HCT116 (cell line): ENCODE measurements at regions not wholly inside any gene's neighbourhood (a gene's known extent, or its start where the extent isn't known, plus 50 kb on each side); places are given as distances from the start of the nearest gene placed in this dataset.

Experiments
- EZH2 ChIP-seq: fragments of 200-600 bp; sonication (generic); IDR thresholded peaks from 2 replicates; pipeline ENCODE4 v1.6.1; 2017; ENCODE audit warnings: antibody characterized with exemption, mixed run types
- EZH2phosphoT487 ChIP-seq: fragments of 200-600 bp; IDR thresholded peaks from 2 replicates; pipeline ENCODE4 v1.6.1; 2018; ENCODE audit warnings: antibody characterized with exemption, borderline replicate concordance
- MAX ChIP-seq: IDR thresholded peaks from 2 replicates; pipeline ENCODE4 v1.6.1; 2012
- POLR2A ChIP-seq: IDR thresholded peaks from 2 replicates; pipeline ENCODE4 v1.7.0; 2011; ENCODE audit warnings: borderline replicate concordance; ENCODE audit not compliant: insufficient read depth, insufficient read length; ENCODE audit errors: extremely low read depth
- POLR2AphosphoS5 ChIP-seq: IDR thresholded peaks from 2 replicates; pipeline ENCODE4 v1.6.1; 2011; ENCODE audit warnings: mild to moderate bottlenecking, low read depth, low read length, moderate library complexity
- RAD21 ChIP-seq: IDR thresholded peaks from 2 replicates; pipeline ENCODE4 v1.6.1; 2012; ENCODE audit warnings: low read depth, mild to moderate bottlenecking
- YY1 ChIP-seq: IDR thresholded peaks from 2 replicates; pipeline ENCODE4 v1.6.1; 2011; ENCODE audit warnings: low read length, low read depth, moderate library complexity, mild to moderate bottlenecking; ENCODE audit not compliant: insufficient replicate concordance; ENCODE audit errors: extremely low read depth
- ZFX ChIP-seq: fragments of 450-650 bp; IDR thresholded peaks from 2 replicates; pipeline ENCODE4 v1.6.1; 2017
- ZNF274 ChIP-seq: fragments of 200-500 bp; sonication (Bioruptor generic); IDR thresholded peaks from 2 replicates; pipeline ENCODE4 v1.6.1; 2014; ENCODE audit warnings: mild to moderate bottlenecking, low read depth, low read length, inconsistent platforms
- TF ChIP-seq, protein P1 (sequence below), 3 experiments: fragments of 200-600 bp in 1 of 3; sonication (generic) in 1 of 3; IDR thresholded peaks in 2 of 3; conservative IDR thresholded peaks in 1 of 3; 2 replicates each; pipeline ENCODE4 v1.5.1; 2012 to 2017; ENCODE audit warnings: low read depth in 2 of 3, low read length in 2 of 3, antibody characterized with exemption in 1 of 3, borderline replicate concordance in 1 of 3, control low read depth in 1 of 3, mild to moderate bottlenecking in 1 of 3, mixed read lengths in 1 of 3, mixed run types in 1 of 3, moderate library complexity in 1 of 3; ENCODE audit not compliant: insufficient read depth in 1 of 3
- TF ChIP-seq, protein P2 (sequence below): IDR thresholded peaks from 2 replicates; pipeline ENCODE4 v1.6.1; 2012
- TF ChIP-seq, protein P3 (sequence below): IDR thresholded peaks from 2 replicates; pipeline ENCODE4 v1.6.1; 2011; ENCODE audit warnings: mild to moderate bottlenecking, low read length, moderate library complexity; ENCODE audit not compliant: insufficient replicate concordance; ENCODE audit errors: extremely low read depth

- TF ChIP-seq, protein P1, sequence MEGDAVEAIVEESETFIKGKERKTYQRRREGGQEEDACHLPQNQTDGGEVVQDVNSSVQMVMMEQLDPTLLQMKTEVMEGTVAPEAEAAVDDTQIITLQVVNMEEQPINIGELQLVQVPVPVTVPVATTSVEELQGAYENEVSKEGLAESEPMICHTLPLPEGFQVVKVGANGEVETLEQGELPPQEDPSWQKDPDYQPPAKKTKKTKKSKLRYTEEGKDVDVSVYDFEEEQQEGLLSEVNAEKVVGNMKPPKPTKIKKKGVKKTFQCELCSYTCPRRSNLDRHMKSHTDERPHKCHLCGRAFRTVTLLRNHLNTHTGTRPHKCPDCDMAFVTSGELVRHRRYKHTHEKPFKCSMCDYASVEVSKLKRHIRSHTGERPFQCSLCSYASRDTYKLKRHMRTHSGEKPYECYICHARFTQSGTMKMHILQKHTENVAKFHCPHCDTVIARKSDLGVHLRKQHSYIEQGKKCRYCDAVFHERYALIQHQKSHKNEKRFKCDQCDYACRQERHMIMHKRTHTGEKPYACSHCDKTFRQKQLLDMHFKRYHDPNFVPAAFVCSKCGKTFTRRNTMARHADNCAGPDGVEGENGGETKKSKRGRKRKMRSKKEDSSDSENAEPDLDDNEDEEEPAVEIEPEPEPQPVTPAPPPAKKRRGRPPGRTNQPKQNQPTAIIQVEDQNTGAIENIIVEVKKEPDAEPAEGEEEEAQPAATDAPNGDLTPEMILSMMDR (IDR thresholded peaks at IDR 0.05 in 2 of 3, conservative IDR thresholded peaks at IDR 0.05 in 1 of 3; ENCODE audit: borderline replicate concordance in 1 of 3, insufficient read depth in 1 of 3, low read depth in 2 of 3, low read length in 2 of 3): no peak
- TF ChIP-seq RAD21 (no peak), POLR2A (no peak), ZFX (no peak), EZH2phosphoT487 (no peak), MAX (no peak), POLR2AphosphoS5 (no peak), EZH2 (no peak), ZNF274 (no peak), YY1 (no peak)
- TF ChIP-seq, protein P2, sequence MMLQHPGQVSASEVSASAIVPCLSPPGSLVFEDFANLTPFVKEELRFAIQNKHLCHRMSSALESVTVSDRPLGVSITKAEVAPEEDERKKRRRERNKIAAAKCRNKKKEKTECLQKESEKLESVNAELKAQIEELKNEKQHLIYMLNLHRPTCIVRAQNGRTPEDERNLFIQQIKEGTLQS: no peak
- TF ChIP-seq, protein P3, sequence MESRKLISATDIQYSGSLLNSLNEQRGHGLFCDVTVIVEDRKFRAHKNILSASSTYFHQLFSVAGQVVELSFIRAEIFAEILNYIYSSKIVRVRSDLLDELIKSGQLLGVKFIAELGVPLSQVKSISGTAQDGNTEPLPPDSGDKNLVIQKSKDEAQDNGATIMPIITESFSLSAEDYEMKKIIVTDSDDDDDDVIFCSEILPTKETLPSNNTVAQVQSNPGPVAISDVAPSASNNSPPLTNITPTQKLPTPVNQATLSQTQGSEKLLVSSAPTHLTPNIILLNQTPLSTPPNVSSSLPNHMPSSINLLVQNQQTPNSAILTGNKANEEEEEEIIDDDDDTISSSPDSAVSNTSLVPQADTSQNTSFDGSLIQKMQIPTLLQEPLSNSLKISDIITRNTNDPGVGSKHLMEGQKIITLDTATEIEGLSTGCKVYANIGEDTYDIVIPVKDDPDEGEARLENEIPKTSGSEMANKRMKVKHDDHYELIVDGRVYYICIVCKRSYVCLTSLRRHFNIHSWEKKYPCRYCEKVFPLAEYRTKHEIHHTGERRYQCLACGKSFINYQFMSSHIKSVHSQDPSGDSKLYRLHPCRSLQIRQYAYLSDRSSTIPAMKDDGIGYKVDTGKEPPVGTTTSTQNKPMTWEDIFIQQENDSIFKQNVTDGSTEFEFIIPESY: no peak
Measured at GRCh38 chr20:60467078-60467477, 508.9 kb downstream of the CDH26 start.
